Immature natural killer cell (primary cell): ENCODE measurements at regions not wholly inside any gene's neighbourhood (a gene's known extent, or its start where the extent isn't known, plus 50 kb on each side); places are given as distances from the start of the nearest gene placed in this dataset.

ENCODE experiments used
- DNase-seq, 3 donors: peaks; one replicate each; pipeline ENCODE4 v3.0.0; 2022; ENCODE audit warnings: mixed read lengths in 1 of 3
- H3K27ac Mint-ChIP-seq, 6 donors: one replicate each; pipeline ENCODE4 v1.8.0; 2020; ENCODE audit warnings: mixed read lengths in 6 of 6, mild to moderate bottlenecking in 5 of 6, inconsistent platforms in 4 of 6, moderate library complexity in 3 of 6
- H3K27me3 Mint-ChIP-seq, 3 donors: one replicate each; pipeline ENCODE4 v1.8.0; 2020 to 2021; ENCODE audit warnings: low read depth in 3 of 3, mild to moderate bottlenecking in 3 of 3, mixed read lengths in 3 of 3, moderate library complexity in 3 of 3, inconsistent platforms in 1 of 3
- H3K36me3 Mint-ChIP-seq, 3 donors: one replicate each; pipeline ENCODE4 v1.8.0; 2020; ENCODE audit warnings: mixed read lengths in 3 of 3, inconsistent platforms in 2 of 3, mild to moderate bottlenecking in 2 of 3
- H3K4me1 Mint-ChIP-seq, 2 donors: one replicate each; pipeline ENCODE4 v1.8.0; 2020; ENCODE audit warnings: inconsistent platforms in 2 of 2, mild to moderate bottlenecking in 2 of 2, mixed read lengths in 2 of 2, moderate library complexity in 1 of 2
- H3K4me3 Mint-ChIP-seq, 5 donors: one replicate each; pipeline ENCODE4 v1.8.0; 2020; ENCODE audit warnings: mild to moderate bottlenecking in 5 of 5, mixed read lengths in 5 of 5, inconsistent platforms in 3 of 5, moderate library complexity in 3 of 5
- H3K9me3 Mint-ChIP-seq, 6 donors: one replicate each; pipeline ENCODE4 v1.8.0; 2020; ENCODE audit warnings: mild to moderate bottlenecking in 6 of 6, mixed read lengths in 6 of 6, inconsistent platforms in 4 of 6, moderate library complexity in 3 of 6

DNA sequence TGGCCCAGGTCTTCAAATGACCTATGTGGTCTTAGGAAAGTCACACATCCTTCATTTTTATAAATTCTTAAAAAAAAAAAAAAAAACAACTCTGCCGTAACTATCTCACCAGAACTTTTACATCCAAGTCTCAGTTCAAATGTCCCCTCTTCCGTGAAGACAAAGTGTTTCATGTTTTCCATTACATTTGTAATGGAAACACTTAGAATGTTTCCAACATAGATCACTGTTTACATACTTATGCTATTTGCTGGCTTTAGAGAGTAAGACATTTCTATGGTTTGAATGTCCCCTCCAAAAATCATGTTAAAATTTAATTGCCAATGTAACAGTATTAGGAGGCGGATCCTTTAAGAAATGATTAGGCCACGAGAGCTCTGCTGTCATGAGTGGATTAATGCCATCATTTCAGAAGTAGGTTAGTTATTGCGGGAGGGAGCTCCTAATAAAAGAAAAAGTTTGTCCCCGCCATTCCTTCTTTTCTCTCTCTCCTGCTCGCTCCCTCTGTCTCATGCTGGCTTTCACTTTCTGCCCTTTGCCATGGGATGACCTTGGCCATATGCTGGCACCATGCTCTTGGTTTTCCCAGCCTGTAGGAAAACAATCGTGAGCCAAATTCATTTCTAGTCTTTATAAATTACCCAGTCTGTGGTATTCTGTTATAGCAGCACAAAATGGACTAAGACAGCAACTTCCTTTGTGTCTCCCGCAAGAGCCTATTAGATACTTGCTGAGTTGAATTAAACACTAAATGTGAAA, 887.8 kb upstream of the SOX9 start:
- no peaks in the 10 kb centered on the region for H3K4me1 Mint-ChIP-seq
- DNase-seq = no peak
- no peak overlapping the region for H3K4me3 Mint-ChIP-seq
- no peak overlapping the region for H3K27ac Mint-ChIP-seq
- H3K9me3 Mint-ChIP-seq = peaks cover 2 to 36% (median 11%) of the 10 kb centered on the region in 6 donors
- peaks cover 0 to 4% (median 3%) of the 10 kb centered on the region in 3 donors for H3K36me3 Mint-ChIP-seq
- peaks cover 0 to 2% (median 0%) of the 10 kb centered on the region in 3 donors for H3K27me3 Mint-ChIP-seq

DNA sequence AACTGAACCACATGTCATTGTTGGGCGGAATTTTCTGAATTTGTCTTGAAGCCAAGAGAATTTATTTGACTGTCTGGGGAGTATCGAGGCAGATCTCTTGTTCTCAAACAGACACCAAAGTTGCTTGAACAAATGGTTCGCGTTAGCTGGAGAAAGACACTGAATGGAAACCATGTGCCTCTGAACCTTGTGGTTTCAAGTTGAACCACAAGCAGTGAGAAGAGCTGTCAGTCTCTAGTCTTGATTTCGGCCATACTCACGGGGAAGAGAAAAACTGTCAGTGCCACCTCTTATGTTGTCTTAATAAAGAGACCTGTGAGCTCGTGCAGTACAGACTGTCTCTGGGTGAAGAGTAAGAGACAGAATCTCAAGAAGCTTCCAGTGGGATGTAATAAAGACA, 886.5 kb upstream of the SOX9 start:
- peaks cover 3 to 37% (median 13%) of the 10 kb centered on the region in 6 donors for H3K9me3 Mint-ChIP-seq
- DNase-seq = no peak
- H3K27me3 Mint-ChIP-seq = no peaks in the 10 kb centered on the region
- no peak overlapping the region for H3K4me3 Mint-ChIP-seq
- H3K36me3 Mint-ChIP-seq = peaks cover 0 to 3% (median 0%) of the 10 kb centered on the region in 3 donors
- no peak overlapping the region for H3K27ac Mint-ChIP-seq
- no peaks in the 10 kb centered on the region for H3K4me1 Mint-ChIP-seq

DNA sequence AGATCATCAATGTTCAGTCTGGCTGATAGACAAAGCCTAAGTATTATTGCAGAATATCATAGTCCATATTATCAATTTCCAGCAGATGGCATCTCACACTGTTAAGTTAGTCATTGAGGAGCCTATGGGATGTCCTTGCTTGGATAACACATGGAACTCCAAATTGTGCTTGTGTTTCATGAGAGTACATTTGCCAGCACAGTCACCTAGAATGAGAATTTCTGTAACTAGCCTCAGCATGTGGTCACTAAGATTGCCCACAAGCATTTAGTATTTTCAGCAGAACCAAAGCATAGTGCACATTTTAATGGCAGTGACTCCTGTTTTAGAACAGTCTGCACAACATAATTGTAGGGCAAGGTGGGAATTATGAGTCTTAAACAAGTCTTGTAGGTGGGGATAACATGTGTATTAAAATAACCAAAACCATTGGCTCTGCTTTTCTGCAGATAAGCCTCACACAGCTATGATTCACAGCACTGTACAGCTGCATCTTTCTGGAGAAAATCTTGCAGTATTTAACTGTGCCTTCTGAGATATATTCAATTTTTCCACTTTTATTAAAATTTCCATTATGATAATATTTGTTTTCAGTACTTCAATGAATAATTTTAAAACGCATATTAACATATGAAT, 882.8 kb upstream of the SOX9 start:
- Mint-ChIP-seq H3K27me3 (peaks cover 0 to 1% (median 0%) of the 10 kb centered on the region in 3 donors), H3K4me3 (no peak overlapping the region), H3K4me1 (no peaks in the 10 kb centered on the region), H3K9me3 (peaks cover 8 to 26% (median 10%) of the 10 kb centered on the region in 6 donors), H3K27ac (no peak overlapping the region), H3K36me3 (no peaks in the 10 kb centered on the region)
- DNase-seq = no peak

DNA sequence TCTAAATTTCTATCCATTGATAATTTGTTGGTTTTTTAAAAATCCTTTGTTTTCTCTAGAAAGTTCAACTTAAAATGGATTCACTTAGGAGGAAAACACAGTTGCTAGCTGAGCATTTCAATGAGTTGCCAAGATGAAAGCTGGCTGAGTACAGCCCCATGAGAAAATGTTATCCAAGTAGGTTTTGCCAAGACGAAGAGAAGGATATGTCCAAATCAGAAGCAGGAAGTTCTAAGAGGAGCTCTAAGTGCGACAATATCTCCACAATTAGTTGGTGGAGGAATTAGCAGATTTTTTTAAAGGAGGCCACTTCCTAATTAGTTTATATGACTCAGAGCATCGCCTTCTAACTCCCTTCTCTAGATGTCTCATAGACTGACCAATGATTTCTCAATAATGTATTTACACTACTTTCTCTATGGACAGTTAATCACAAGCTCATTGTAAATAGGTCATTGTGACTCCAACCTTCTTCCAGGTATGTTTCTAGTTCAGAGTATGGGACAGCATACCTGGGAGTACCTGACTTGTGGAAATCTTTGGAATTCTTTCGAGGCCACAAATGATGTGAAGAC, 873.3 kb upstream of the SOX9 start:
- peaks cover 4 to 43% (median 18%) of the 10 kb centered on the region in 6 donors for H3K9me3 Mint-ChIP-seq
- H3K36me3 Mint-ChIP-seq = no peaks in the 10 kb centered on the region
- H3K4me3 Mint-ChIP-seq = no peak overlapping the region
- H3K27ac Mint-ChIP-seq = no peak overlapping the region
- H3K4me1 Mint-ChIP-seq = no peaks in the 10 kb centered on the region
- no peaks in the 10 kb centered on the region for H3K27me3 Mint-ChIP-seq
- DNase-seq = no peak

DNA sequence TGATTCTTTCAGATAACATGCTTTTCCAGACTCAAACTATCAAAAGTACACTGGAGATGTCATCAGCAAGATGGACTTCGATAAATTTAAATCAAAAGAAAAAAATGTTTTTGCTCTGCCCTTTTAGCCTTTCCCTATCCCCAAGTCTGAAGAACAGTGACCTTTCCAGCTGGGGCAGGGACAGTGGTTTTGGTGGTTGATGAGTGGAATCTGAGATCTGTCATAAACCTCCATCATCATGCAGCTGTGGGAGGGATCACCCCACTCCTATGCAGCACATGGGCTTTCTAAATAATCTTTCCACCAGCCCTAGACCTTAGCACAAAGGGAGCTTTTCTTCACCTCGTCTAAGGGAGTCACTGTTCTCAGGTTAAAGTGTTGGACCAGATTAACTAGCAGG, 869.5 kb upstream of the SOX9 start:
- no peaks in the 10 kb centered on the region for H3K4me1 Mint-ChIP-seq
- no peaks in the 10 kb centered on the region for H3K27me3 Mint-ChIP-seq
- H3K4me3 Mint-ChIP-seq = no peak overlapping the region
- H3K9me3 Mint-ChIP-seq = peaks cover 6 to 33% (median 14%) of the 10 kb centered on the region in 6 donors
- H3K27ac Mint-ChIP-seq = no peak overlapping the region
- DNase-seq = no peak
- no peaks in the 10 kb centered on the region for H3K36me3 Mint-ChIP-seq

DNA sequence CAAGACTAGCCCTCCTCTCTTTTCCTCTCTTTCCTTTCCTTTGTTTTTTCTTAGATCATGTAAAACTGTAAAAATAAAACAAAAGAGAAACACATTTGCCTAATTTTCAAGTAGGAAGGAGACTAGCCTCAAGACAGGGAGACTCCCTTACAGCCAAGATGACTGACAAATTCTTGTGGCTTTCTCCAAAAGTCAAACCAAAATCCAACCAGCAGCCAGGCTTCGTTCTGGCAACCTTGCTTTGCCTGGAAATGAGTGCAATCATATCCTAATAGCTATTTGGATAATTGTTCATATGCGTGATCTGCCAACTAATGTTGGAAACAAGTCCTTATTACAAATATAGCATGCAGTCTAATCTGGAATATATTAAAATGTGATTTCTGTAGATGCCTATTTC, 868.9 kb upstream of the SOX9 start:
- Mint-ChIP-seq H3K4me1 (no peaks in the 10 kb centered on the region), H3K36me3 (no peaks in the 10 kb centered on the region), H3K27ac (no peak overlapping the region), H3K9me3 (peaks cover 4 to 31% (median 12%) of the 10 kb centered on the region in 6 donors), H3K27me3 (no peaks in the 10 kb centered on the region), H3K4me3 (no peak overlapping the region)
- DNase-seq = no peak

DNA sequence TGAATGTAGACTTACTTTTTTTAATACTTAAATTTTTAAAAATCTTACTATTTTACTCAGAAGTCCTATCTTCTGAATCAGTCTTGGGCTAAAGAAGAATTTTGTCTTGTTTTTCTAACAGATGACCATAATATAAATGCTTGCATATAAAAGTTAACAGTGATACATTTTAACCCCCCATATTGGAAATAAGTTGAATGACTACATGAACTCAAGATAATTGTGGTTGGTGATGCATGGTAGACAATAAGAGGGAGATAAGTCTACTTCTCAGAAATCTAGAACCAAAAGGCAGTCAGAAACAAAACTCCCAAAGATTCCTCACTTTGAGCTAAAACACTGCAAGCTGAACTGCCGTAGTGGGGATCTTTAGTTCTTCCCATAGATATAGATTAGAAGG, 868.4 kb upstream of the SOX9 start:
- Mint-ChIP-seq H3K4me3 (no peak overlapping the region), H3K9me3 (peaks cover 4 to 33% (median 10%) of the 10 kb centered on the region in 6 donors), H3K27ac (no peak overlapping the region), H3K4me1 (no peaks in the 10 kb centered on the region), H3K27me3 (no peaks in the 10 kb centered on the region), H3K36me3 (no peaks in the 10 kb centered on the region)
- DNase-seq = no peak

DNA sequence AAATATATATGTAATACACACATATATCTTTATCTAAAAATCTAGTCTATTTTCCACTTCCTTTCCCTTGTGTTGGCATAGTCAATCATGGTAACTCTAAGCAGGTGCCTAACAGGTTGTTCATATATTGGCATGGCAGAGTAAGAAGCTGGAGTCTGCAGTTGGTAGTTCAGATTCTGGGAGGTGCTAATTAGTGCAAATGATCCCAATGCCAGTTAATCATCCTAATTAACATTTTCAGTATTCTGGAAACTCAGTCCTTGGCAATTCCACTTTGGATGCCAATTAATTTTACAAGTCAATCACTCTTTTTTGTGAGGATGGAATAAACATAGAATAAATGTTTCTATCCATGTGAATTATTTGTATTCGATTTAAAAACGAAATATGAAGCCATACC, 863.7 kb upstream of the SOX9 start:
- Mint-ChIP-seq H3K4me1 (no peaks in the 10 kb centered on the region), H3K27ac (no peak overlapping the region), H3K9me3 (peaks cover 0 to 22% (median 11%) of the 10 kb centered on the region in 6 donors), H3K36me3 (no peaks in the 10 kb centered on the region), H3K27me3 (no peaks in the 10 kb centered on the region), H3K4me3 (no peak overlapping the region)
- DNase-seq = no peak

DNA sequence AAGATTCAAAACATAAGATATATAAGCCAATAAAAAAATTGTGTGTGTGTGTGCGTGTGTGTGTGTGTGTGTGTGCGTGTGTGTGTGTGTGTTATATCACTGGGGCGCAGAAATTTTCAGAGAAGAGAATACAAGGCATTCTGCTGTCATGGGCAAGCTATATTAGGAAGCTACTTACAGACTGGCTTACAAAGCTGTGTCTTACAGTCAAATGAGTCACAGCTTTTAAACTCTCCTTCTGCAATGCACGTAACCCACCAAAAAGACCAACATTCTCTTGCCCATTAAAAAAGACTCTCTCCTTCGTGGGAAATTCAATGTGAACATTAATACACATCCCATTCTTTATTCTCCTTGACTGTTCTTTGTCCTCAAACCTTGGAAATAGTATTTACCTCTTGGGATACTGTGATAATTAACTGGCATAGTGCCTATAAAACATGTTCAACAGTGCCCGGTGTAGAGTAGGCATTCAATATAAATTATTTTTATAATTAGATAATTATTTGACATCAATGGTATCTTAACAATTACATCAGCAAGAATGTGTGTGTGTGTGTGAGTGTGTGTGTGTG, 860.4 kb upstream of the SOX9 start:
- Mint-ChIP-seq H3K27me3 (peaks cover 0 to 1% (median 0%) of the 10 kb centered on the region in 3 donors), H3K4me3 (no peak overlapping the region), H3K27ac (no peak overlapping the region), H3K9me3 (peaks cover 8 to 40% (median 20%) of the 10 kb centered on the region in 6 donors), H3K36me3 (no peaks in the 10 kb centered on the region), H3K4me1 (no peaks in the 10 kb centered on the region)
- no peak for DNase-seq

DNA sequence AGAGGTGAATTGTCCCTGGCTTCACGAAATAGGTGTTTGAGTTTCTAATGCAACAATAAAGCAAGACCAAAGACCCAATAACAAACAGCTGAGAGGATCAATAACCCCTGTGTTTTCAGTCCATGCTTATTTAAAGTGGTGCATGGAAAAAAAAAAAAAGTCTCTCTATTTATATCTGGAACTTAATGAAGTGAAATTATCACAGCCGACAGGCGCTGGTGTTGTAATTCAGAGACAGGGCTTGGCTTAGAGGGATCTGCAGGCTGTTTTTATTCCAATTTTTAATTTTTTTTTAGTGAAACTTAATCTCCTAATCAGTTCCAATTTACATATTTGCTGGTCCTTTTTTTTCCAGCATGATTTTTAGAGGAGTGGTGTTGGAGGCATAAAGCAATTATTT, 858.2 kb upstream of the SOX9 start:
- no peak overlapping the region for H3K27ac Mint-ChIP-seq
- H3K9me3 Mint-ChIP-seq = peaks cover 8 to 55% (median 34%) of the 10 kb centered on the region in 6 donors
- no peak overlapping the region for H3K4me3 Mint-ChIP-seq
- no peak for DNase-seq
- H3K36me3 Mint-ChIP-seq = no peaks in the 10 kb centered on the region
- no peaks in the 10 kb centered on the region for H3K4me1 Mint-ChIP-seq
- peaks cover 0 to 1% (median 0%) of the 10 kb centered on the region in 3 donors for H3K27me3 Mint-ChIP-seq

DNA sequence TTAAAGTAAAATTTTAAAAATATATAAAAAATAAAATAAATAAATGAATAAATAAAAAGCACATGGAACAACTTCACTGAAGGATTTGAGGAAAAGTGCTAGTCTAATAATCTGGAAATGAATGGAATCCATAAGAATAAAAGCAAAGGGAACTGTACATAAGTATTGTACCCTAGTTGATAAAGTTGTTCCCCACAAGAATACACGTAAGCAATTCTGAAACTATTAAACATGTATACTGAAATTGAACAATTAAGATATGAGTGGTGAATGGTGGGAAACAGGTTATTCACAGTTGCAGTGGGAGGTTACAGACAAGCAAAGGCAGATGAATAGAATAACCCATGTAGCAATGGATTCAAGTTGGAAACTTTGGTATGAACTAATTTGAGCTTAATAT, 853.2 kb upstream of the SOX9 start:
- H3K36me3 Mint-ChIP-seq = no peaks in the 10 kb centered on the region
- H3K4me3 Mint-ChIP-seq = no peak overlapping the region
- peaks cover 0 to 1% (median 0%) of the 10 kb centered on the region in 3 donors for H3K27me3 Mint-ChIP-seq
- no peak for DNase-seq
- H3K4me1 Mint-ChIP-seq = no peaks in the 10 kb centered on the region
- peaks cover 13 to 63% (median 37%) of the 10 kb centered on the region in 6 donors for H3K9me3 Mint-ChIP-seq
- no peak overlapping the region for H3K27ac Mint-ChIP-seq

DNA sequence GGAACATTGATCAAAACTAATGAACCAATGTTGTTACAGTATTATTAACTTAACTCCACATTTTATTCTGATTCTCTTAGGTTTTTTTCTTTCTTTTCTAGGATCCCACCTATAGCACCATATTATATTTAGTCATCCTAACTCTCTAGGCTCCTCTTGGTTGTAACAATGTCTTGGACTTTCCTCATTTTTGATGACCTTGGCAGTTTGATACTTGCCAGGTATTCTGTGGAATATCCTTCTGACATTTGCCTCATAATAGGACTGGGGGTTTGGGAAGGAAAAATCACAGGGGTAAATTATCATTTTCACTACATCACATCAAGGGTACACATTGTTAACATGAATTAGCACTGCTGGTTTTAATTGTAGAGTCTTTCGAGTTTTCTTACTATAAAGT, 851.6 kb upstream of the SOX9 start:
- Mint-ChIP-seq H3K36me3 (no peaks in the 10 kb centered on the region), H3K9me3 (peaks cover 11 to 58% (median 28%) of the 10 kb centered on the region in 6 donors), H3K27me3 (peaks cover 0 to 1% (median 0%) of the 10 kb centered on the region in 3 donors), H3K4me3 (no peak overlapping the region), H3K4me1 (no peaks in the 10 kb centered on the region), H3K27ac (no peak overlapping the region)
- no peak for DNase-seq

DNA sequence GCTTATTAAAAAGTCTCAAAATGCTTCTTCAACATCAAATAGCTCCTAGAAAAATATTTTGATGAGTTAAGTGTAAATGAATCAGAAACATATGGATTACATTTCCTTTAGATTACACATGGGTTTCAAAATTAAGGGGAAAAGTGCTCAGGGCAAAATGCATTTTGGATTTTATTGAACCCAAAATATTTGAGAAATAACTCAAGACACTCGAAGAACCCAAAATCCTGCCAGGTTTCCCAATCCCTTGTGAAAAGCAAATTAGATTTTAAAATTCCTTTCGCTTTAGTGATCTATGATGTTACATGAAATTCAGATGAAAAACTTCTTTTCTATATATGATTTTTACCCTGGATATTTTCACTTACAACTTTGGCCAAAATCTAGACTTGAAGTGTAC, 847.4 kb upstream of the SOX9 start:
- Mint-ChIP-seq H3K4me1 (no peaks in the 10 kb centered on the region), H3K9me3 (peaks cover 2 to 30% (median 12%) of the 10 kb centered on the region in 6 donors), H3K27ac (no peak overlapping the region), H3K36me3 (no peaks in the 10 kb centered on the region), H3K27me3 (peaks cover 0 to 2% (median 0%) of the 10 kb centered on the region in 3 donors), H3K4me3 (no peak overlapping the region)
- no peak for DNase-seq

DNA sequence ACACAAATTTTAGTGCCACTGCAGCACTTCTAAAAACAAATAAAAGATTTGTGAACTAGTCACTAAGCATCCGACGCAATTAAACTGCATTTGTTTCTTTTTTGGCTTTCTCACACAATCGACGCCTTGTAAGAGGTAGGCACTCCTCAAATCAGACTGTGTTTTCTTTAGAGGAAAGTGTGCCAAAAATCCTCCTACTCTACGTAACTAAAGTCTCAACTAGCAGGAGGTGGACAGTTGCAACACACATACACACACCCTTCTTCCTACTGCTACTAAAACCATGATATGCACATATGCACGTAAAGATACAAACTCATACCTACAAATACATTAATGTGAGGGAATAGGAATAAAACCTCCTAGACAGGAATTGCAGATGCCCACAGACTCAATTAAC, 844.7 kb upstream of the SOX9 start:
- Mint-ChIP-seq H3K4me1 (no peaks in the 10 kb centered on the region), H3K27me3 (peaks cover 0 to 2% (median 0%) of the 10 kb centered on the region in 3 donors)

More for the DNA sequence above, 844.7 kb upstream of the SOX9 start:
- DNase-seq = no peak
- Mint-ChIP-seq H3K9me3 (peaks cover 0 to 20% (median 9%) of the 10 kb centered on the region in 6 donors), H3K36me3 (no peaks in the 10 kb centered on the region), H3K27ac (no peak overlapping the region), H3K4me3 (no peak overlapping the region)
